NCI-H2196 (cell line): ENCODE measurements at regions not wholly inside any gene's neighbourhood (a gene's known extent, or its start where the extent isn't known, plus 50 kb on each side); places are given as distances from the start of the nearest gene placed in this dataset.

ENCODE experiments used
- DNase-seq: peaks from one replicate; lab custom pipeline; 2025; ENCODE audit not compliant: unreplicated experiment; lab: John Stamatoyannopoulos, UW

DNA sequence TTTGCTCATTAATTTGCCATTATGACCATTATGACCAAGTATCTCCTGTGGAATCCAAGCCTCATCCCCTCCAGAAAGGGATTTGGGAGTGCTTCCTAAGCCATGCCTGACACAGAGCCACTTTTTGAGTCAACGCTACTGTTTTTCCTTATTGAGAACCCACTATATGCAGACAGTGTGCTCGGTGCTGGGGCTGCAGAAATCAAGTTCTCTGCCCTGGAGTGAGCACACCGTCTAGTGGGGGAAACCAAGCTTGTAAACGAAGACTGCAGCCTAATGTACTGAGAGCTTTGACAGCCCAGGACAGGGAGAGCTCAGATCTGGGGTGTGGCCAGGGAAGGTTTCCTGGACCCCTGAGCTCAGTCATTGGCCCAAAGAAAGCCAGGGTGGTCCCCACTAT, 111.0 kb downstream of the ENGASE start:
- DNase-seq = no peak

DNA sequence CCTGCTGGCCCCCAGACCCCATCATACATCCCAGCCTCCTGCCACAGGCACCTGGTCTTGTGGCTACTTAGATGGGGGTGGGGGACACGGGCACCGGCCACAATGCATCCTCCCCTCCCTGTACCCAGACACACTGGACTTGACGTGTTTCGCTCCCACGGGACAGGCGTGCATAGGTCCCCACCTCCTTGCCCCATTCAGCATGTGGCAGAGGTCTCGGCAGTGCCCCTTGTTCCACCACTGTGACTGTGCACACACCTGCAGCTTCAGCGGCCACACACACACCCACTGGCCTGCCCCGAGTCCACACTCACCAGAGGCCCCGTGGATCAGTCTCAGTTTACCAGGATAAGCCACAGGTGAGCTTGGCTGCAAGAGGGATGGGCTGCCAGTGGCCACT, 109.6 kb downstream of the ENGASE start:
- DNase-seq = no peak

DNA sequence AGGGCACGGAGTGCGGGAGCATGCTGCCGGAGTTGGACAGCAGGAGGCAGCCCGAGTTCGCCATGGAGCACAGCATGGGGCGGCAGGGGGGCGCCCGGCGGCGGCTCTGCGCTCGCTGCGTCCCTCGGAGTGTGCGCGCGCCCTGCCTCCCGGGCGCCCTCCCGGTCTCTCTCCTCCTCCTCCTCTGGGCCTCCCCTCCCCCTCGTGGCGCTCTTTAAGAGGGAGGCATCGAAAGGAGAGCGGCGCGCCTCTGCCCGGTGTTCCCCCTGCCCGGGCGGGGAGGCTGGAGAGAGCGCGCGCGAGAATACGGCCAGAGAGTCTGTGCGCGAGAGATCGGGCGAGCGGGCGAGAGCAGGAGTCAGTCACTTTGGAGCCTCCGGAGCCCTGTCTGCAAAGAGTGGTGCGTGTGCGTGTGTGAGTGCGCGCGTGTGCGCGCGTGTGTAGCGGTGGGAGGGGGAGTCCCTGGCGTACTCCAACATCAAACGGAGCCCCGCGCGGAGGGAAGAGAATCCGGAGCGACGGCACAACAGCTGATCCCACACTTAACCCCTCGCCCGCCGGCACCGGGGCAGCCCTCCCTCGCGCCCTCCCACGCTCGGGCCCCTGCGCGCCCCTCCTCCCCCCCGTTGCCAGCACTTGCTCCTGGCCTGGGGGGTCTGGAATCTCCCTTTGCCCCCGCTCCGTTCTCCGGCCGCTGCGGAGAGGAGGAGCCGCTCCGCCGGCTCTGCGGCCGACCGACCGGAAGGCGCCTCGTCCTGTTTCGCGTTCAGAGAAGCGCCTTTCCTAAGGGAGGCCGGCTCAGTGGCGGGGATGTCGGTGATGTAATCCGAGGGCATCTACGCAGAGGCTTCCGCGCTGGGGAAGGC, 108.9 kb downstream of the ENGASE start:
- peak; percentile 68 for DNase-seq

DNA sequence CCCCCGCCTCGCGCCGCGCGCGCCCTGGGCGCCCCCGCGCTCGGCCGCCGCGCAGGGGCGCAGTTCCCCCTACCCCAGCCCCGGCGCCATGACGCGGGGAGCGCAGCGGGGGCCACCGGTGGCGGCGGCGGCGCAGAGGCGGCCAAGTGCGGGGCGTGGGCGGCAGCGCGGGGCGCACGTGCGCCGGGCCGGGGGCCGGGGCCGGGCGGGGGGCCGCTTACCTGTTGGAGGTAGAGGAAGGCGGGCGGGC, 108.3 kb downstream of the ENGASE start:
- DNase-seq = no peak

- no peak for DNase-seq
Observed at GRCh38 chr17:79182176-79183042, 107.8 kb downstream of the ENGASE start.

- no peak for DNase-seq
Observed at GRCh38 chr17:79180358-79181005, 105.9 kb downstream of the ENGASE start.

GRCh38 chr17:79179334-79179733, 104.7 kb downstream of the ENGASE start:
- DNase-seq = no peak

- DNase-seq = no peak
Observed at GRCh38 chr17:79177877-79178276, 103.3 kb downstream of the ENGASE start.

GRCh38 chr17:79176792-79177601, 102.4 kb downstream of the ENGASE start:
- peak; percentile 30 for DNase-seq

GRCh38 chr17:79174905-79175856, 100.6 kb downstream of the ENGASE start:
- no peak for DNase-seq

- DNase-seq = no peak
Observed at GRCh38 chr17:79174193-79174765, 99.7 kb downstream of the ENGASE start.

DNA sequence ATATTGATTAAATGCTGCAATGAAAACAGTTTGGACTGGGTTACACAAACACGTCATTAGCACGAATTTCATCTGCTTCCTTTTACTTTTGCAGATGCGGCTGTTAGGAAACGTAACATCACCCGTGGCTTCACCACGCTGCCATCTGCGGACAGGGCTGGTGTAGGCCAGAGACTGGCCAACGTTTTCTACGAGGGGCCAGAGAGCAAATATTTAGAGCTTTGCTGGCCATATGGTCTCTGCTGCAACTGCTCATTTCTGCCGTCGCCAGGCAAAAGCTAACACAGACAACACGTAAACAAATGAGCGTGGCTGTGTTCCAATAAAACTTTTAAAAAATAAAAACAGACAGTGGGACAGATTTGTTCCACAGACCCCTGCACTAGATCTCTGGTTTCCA, 96.6 kb downstream of the ENGASE start:
- DNase-seq = no peak

GRCh38 chr17:79169861-79170260, 95.2 kb downstream of the ENGASE start:
- DNase-seq = no peak

DNA sequence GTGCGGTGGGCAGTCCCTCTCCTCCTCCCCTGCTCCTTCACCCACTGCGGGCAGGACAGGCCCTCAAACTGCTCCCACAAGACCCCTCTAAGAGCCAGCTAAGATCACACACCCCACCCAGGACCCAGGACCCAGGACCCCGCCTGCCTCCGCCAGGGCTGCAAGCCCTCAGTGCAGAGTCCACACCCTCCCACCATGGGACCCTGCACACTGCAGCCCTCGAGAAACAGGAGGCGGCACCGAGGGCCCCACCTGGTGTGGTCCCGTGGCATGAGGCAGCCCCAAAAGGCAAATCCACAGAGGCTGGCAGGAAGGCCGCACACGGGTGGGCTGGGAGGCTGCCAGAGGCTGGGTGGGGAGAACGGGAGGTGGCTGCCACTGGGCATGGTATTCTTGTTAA, 94.7 kb downstream of the ENGASE start:
- no peak for DNase-seq

- peak; percentile 76 for DNase-seq
Observed at GRCh38 chr17:79168486-79169055, 93.9 kb downstream of the ENGASE start.

GRCh38 chr17:79167486-79167885, 92.9 kb downstream of the ENGASE start:
- no peak for DNase-seq

DNA sequence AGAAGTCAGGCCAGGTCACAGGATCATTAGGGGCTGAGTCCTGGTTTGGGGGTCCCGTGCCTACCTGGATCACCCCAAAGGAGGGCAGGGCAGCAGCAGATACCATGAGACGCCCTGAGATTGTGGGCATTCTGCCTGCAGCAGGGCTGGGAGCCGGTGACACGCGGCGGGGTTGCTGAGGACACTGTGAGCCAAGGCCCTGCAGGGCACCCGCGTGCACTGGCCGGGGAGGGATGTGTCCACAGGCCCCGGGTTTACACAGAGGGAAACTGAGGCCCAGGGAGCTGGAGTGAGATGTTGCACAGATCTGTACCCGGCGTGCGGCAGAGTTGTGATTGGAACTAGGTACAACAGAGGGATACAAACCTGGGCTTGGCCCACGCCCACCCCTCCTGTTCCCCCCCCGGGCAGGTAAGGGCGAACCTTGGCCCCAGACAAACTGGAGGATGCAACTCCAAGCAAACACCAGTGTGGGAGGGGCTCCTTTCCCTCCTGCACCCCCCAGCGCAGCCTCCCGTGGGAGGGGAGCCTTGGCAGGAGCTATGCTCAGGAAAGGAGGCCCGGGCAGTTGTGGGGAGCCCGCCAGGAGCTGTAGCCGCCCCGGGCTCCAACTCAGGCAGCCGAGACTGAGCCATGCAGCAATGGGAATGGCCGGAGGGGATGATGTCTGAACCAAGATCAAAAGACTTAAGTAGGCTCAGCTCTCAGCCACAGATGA, 91.3 kb downstream of the ENGASE start:
- no peak for DNase-seq

DNA sequence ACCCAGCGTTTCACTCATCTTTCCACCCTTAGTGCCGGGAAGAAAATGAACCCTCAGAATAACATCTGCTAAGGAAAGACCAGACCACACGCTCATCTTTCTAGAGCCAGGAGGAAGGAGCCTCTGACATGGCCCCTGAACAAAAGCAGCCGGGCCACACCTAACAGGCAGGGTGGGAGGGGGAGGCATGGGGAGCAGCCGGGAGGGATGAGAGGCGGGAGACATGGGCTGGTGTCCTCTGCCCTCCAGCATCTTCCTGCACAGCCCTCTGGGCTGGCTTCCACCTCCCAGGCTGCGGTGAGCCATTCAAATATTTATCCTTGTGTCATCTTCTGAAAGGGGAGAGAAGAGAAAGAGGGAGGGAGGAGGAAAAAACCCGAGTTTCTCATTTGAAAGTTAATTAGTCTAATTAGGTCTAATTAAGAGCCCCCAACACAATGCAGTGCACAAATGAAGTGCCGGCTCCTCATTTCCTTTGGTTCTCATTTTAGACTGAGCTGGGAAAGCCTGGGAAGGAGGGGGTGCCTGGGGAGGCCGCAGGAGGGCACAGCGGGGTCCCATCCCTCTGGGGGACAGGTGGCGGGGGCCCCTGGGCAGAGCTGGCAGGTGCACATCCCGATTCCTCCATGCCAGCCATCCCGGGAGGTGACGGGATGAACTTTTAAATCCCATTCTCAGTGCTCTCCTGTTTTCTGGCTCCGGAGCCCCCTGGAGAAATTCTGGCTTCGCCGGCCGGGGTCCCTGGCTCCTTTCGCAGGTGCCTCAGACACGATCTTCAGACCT, 90.5 kb downstream of the ENGASE start:
- DNase-seq = peak; percentile 24
